Daoy (cell line): ENCODE measurements at regions not wholly inside any gene's neighbourhood (a gene's known extent, or its start where the extent isn't known, plus 50 kb on each side); places are given as distances from the start of the nearest gene placed in this dataset.

Source experiments
- DNase-seq: peaks from one replicate; pipeline ENCODE4 v3.0.0-alpha.2; 2015; ENCODE audit warnings: low read depth

- DNase-seq = peak; percentile 44
Observed at GRCh38 chr10:126783806-126784557, 113.5 kb upstream of the C10orf90 start.

GRCh38 chr10:126787201-126787600 is 116.7 kb upstream of the C10orf90 start:
- DNase-seq = no peak

- no peak for DNase-seq
Observed at GRCh38 chr10:126795318-126795717, 109.9 kb upstream of the DOCK1 start.

- DNase-seq = no peak
Observed at GRCh38 chr10:126798649-126799048, 106.6 kb upstream of the DOCK1 start.

- DNase-seq = no peak
Observed at GRCh38 chr10:126803394-126803793, 101.8 kb upstream of the DOCK1 start.

GRCh38 chr10:126804396-126804795 is 100.8 kb upstream of the DOCK1 start:
- no peak for DNase-seq

GRCh38 chr10:126806498-126806897 is 98.7 kb upstream of the DOCK1 start:
- no peak for DNase-seq

- DNase-seq = no peak
Observed at GRCh38 chr10:126806991-126807702, 98.1 kb upstream of the DOCK1 start.

GRCh38 chr10:126808103-126808502 is 97.1 kb upstream of the DOCK1 start:
- DNase-seq = no peak

- DNase-seq = no peak
Observed at GRCh38 chr10:126813432-126813831, 91.8 kb upstream of the DOCK1 start.

GRCh38 chr10:126833542-126833941 is 71.7 kb upstream of the DOCK1 start:
- DNase-seq = no peak

GRCh38 chr10:126836009-126836408 is 69.2 kb upstream of the DOCK1 start:
- DNase-seq = no peak

- no peak for DNase-seq
Observed at GRCh38 chr10:126838316-126838715, 66.9 kb upstream of the DOCK1 start.

GRCh38 chr10:126839094-126839761 is 66.0 kb upstream of the DOCK1 start:
- DNase-seq = no peak

- no peak for DNase-seq
Observed at GRCh38 chr10:126840576-126841135, 64.6 kb upstream of the DOCK1 start.

- no peak for DNase-seq
Observed at GRCh38 chr10:126841341-126841895, 63.8 kb upstream of the DOCK1 start.

- DNase-seq = no peak
Observed at GRCh38 chr10:126842356-126842755, 62.9 kb upstream of the DOCK1 start.

- DNase-seq = peak; percentile 23
Observed at GRCh38 chr10:126842836-126843235, 62.4 kb upstream of the DOCK1 start.

GRCh38 chr10:126843299-126843934 is 61.8 kb upstream of the DOCK1 start:
- no peak for DNase-seq

- DNase-seq = peak; percentile 43
Observed at GRCh38 chr10:126844406-126844805, 60.8 kb upstream of the DOCK1 start.

GRCh38 chr10:126846469-126846868 is 58.8 kb upstream of the DOCK1 start:
- no peak for DNase-seq

GRCh38 chr10:126846959-126847358 is 58.3 kb upstream of the DOCK1 start:
- no peak for DNase-seq
